SK-N-SH treated with all-trans-retinoic acid at 6 μM for 48 hours (cell line): ENCODE measurements at regions not wholly inside any gene's neighbourhood (a gene's known extent, or its start where the extent isn't known, plus 50 kb on each side); places are given as distances from the start of the nearest gene placed in this dataset.

Experiments
- ATAC-seq: fragments of 200-7000 bp; cut with Tn5 transposase; 3 replicates; pipeline ENCODE4 v1.9.1; 2020; ENCODE audit warnings: mild to moderate bottlenecking, moderate library complexity
- ARNTL ChIP-seq: fragments of 450-650 bp; formaldehyde crosslinking; IDR thresholded peaks from 2 replicates; pipeline ENCODE4 v1.5.0; 2020; ENCODE audit warnings: low read depth, mild to moderate bottlenecking, moderate library complexity, borderline replicate concordance
- BACH2 ChIP-seq: fragments of 250-450 bp; sonication (Bioruptor Pico); IDR thresholded peaks from 2 replicates; pipeline ENCODE4 v1.9.0; 2021; ENCODE audit warnings: mild to moderate bottlenecking, borderline replicate concordance
- CREB5 ChIP-seq: fragments of 250-450 bp; sonication (Bioruptor Pico); IDR thresholded peaks from 2 replicates; pipeline ENCODE4 v1.5.1; 2020; ENCODE audit warnings: low read depth, mild to moderate bottlenecking, moderate library complexity
- CSDC2 ChIP-seq: fragments of 250-450 bp; sonication (Bioruptor Pico); IDR thresholded peaks from 2 replicates; pipeline ENCODE4 v1.5.0; 2020; ENCODE audit warnings: mild to moderate bottlenecking, moderate library complexity
- CSRNP3 ChIP-seq: fragments of 250-450 bp; sonication (Bioruptor Pico); IDR thresholded peaks from 2 replicates; pipeline ENCODE4 v1.5.1; 2021; ENCODE audit warnings: mild to moderate bottlenecking, moderate library complexity
- ESRRG ChIP-seq: fragments of 250-450 bp; sonication (Bioruptor Pico); IDR thresholded peaks from 2 replicates; pipeline ENCODE4 v1.6.1; 2021; ENCODE audit warnings: mild to moderate bottlenecking
- GLIS3 ChIP-seq: fragments of 250-450 bp; sonication (Bioruptor Pico); IDR thresholded peaks from 2 replicates; pipeline ENCODE4 v1.5.0; 2020; ENCODE audit warnings: mild to moderate bottlenecking, moderate library complexity
- ISL1 ChIP-seq: fragments of 250-450 bp; sonication (Bioruptor Pico); IDR thresholded peaks from 2 replicates; pipeline ENCODE4 v2.1.2; 2022; ENCODE audit warnings: mild to moderate bottlenecking, moderate library complexity
- OSR1 ChIP-seq: fragments of 250-450 bp; sonication (Bioruptor Pico); IDR thresholded peaks from 2 replicates; pipeline ENCODE4 v1.8.0; 2022; ENCODE audit warnings: moderate library complexity, mild to moderate bottlenecking, inconsistent platforms
- POU6F1 ChIP-seq: fragments of 250-450 bp; sonication (Bioruptor Pico); IDR thresholded peaks from 2 replicates; pipeline ENCODE4 v1.8.0; 2021; ENCODE audit warnings: low read depth, mild to moderate bottlenecking, moderate library complexity, borderline replicate concordance
- PPARA ChIP-seq: fragments of 250-450 bp; sonication (Bioruptor Pico); IDR thresholded peaks from 2 replicates; pipeline ENCODE4 v1.5.0; 2020; ENCODE audit warnings: mild to moderate bottlenecking, borderline replicate concordance
- RARB ChIP-seq: fragments of 250-450 bp; sonication (Bioruptor Pico); IDR thresholded peaks from 2 replicates; pipeline ENCODE4 v1.8.0; 2021; ENCODE audit warnings: mild to moderate bottlenecking, moderate library complexity
- SNAI2 ChIP-seq: fragments of 250-450 bp; sonication (Bioruptor Pico); IDR thresholded peaks from 2 replicates; pipeline ENCODE4 v1.5.0; 2020; ENCODE audit warnings: mild to moderate bottlenecking, moderate library complexity
- TCF4 ChIP-seq: fragments of 250-450 bp; sonication (Bioruptor Pico); IDR thresholded peaks from 2 replicates; pipeline ENCODE4 v1.8.0; 2021; ENCODE audit warnings: mild to moderate bottlenecking, moderate library complexity, borderline replicate concordance
- TOX ChIP-seq: fragments of 250-450 bp; sonication (Bioruptor Pico); IDR thresholded peaks from 2 replicates; pipeline ENCODE4 v1.8.0; 2021; ENCODE audit warnings: mild to moderate bottlenecking, moderate library complexity, borderline replicate concordance
- TSHZ2 ChIP-seq: fragments of 250-450 bp; sonication (Bioruptor Pico); IDR thresholded peaks from 2 replicates; pipeline ENCODE4 v1.5.0; 2020; ENCODE audit warnings: mild to moderate bottlenecking, moderate library complexity
- ZC3H10 ChIP-seq: fragments of 250-450 bp; sonication (Bioruptor Pico); IDR thresholded peaks from 2 replicates; pipeline ENCODE4 v1.5.1; 2021; ENCODE audit warnings: mild to moderate bottlenecking, moderate library complexity
- ZFP3 ChIP-seq: fragments of 250-450 bp; sonication (Bioruptor Pico); IDR thresholded peaks from 2 replicates; pipeline ENCODE4 v1.5.0; 2020; ENCODE audit warnings: mild to moderate bottlenecking, moderate library complexity
- ZFP30 ChIP-seq: fragments of 450-650 bp; formaldehyde crosslinking; IDR thresholded peaks from 2 replicates; pipeline ENCODE4 v1.5.0; 2022; ENCODE audit warnings: mild to moderate bottlenecking, moderate library complexity
- ZNF565 ChIP-seq: fragments of 450-650 bp; formaldehyde crosslinking; conservative IDR thresholded peaks from 2 replicates; pipeline ENCODE4 v1.5.0; 2020; ENCODE audit warnings: low read depth, mild to moderate bottlenecking, moderate library complexity
- ZNF70 ChIP-seq: fragments of 450-650 bp; formaldehyde crosslinking; IDR thresholded peaks from 2 replicates; pipeline ENCODE4 v1.5.0; 2020; ENCODE audit warnings: mild to moderate bottlenecking, moderate library complexity
- ZNF8 ChIP-seq: fragments of 450-650 bp; formaldehyde crosslinking; IDR thresholded peaks from 2 replicates; pipeline ENCODE4 v1.5.0; 2020; ENCODE audit warnings: mild to moderate bottlenecking, moderate library complexity

- no peak for TF ChIP-seq ISL1 (CRISPR knock-in tag)
- TF ChIP-seq ARNTL (CRISPR knock-in tag) = no peak
- TF ChIP-seq ESRRG = no peak
Observed at GRCh38 chr17:51507444-51507843, 247.1 kb downstream of the UTP18 start (continued).

GRCh38 chr17:51508048-51508447 is 247.7 kb downstream of the UTP18 start:
- TF ChIP-seq ISL1 (CRISPR knock-in tag) = no peak
- TF ChIP-seq RARB (CRISPR knock-in tag) = no peak
- ATAC-seq = no peak

GRCh38 chr17:51510940-51511339 is 250.6 kb downstream of the UTP18 start:
- ATAC-seq = no peak
- TF ChIP-seq TOX (CRISPR knock-in tag) (no peak), SNAI2 (CRISPR knock-in tag) (no peak), OSR1 (no peak), ZFP30 (CRISPR knock-in tag) (no peak), ZFP3 (CRISPR knock-in tag) (no peak), ZNF70 (CRISPR knock-in tag) (no peak), ZNF565 (CRISPR knock-in tag) (no peak), ISL1 (CRISPR knock-in tag) (no peak), CSRNP3 (CRISPR knock-in tag) (no peak), TSHZ2 (CRISPR knock-in tag) (no peak), BACH2 (no peak), CSDC2 (CRISPR knock-in tag) (no peak)

GRCh38 chr17:51512220-51512907 is 252.0 kb downstream of the UTP18 start:
- TF ChIP-seq OSR1 (no peak), ZFP3 (CRISPR knock-in tag) (no peak), TSHZ2 (CRISPR knock-in tag) (no peak), ARNTL (CRISPR knock-in tag) (no peak), ZNF8 (CRISPR knock-in tag) (no peak), ZC3H10 (CRISPR knock-in tag) (no peak), PPARA (CRISPR knock-in tag) (no peak), CREB5 (CRISPR knock-in tag) (no peak), ZFP30 (CRISPR knock-in tag) (no peak)
- TF ChIP-seq, all 23 proteins: peak for 0
- ATAC-seq = no peak

GRCh38 chr17:51516924-51517323 is 256.6 kb downstream of the UTP18 start:
- ATAC-seq = no peak
- TF ChIP-seq ZNF565 (CRISPR knock-in tag) (no peak), ZFP30 (CRISPR knock-in tag) (no peak), ESRRG (no peak), TCF4 (CRISPR knock-in tag) (no peak), POU6F1 (CRISPR knock-in tag) (no peak), CREB5 (CRISPR knock-in tag) (no peak), CSDC2 (CRISPR knock-in tag) (no peak), OSR1 (no peak), ARNTL (CRISPR knock-in tag) (no peak), GLIS3 (CRISPR knock-in tag) (no peak), ZNF70 (CRISPR knock-in tag) (no peak)
